Dendritic cell treated with granulocyte-macrophage colony-stimulating factor and Interleukin-4, amounts not matched to agents 40 ng/mL and 50 ng/mL, for 4 days (primary cell): ENCODE measurements at regions not wholly inside any gene's neighbourhood (a gene's known extent, or its start where the extent isn't known, plus 50 kb on each side); places are given as distances from the start of the nearest gene placed in this dataset.
"Not testable (repeated sequence)": the region's sequence is repeated elsewhere in the genome, so short reads cannot be mapped to it uniquely, and the experiment has no call there.

Experiments
- H3K27ac Mint-ChIP-seq: one replicate; pipeline ENCODE4 v1.8.0; 2022; ENCODE audit warnings: mild to moderate bottlenecking, mixed read lengths
- H3K27me3 Mint-ChIP-seq: one replicate; pipeline ENCODE4 v1.8.0; 2022; ENCODE audit warnings: mild to moderate bottlenecking, mixed read lengths
- H3K36me3 Mint-ChIP-seq: one replicate; pipeline ENCODE4 v1.8.0; 2022; ENCODE audit warnings: low read depth, mixed read lengths
- H3K4me1 Mint-ChIP-seq: one replicate; pipeline ENCODE4 v1.8.0; 2022; ENCODE audit warnings: low read depth, mixed read lengths
- H3K4me3 Mint-ChIP-seq: one replicate; pipeline ENCODE4 v1.8.0; 2022; ENCODE audit warnings: mild to moderate bottlenecking, moderate library complexity, mixed read lengths
- H3K9me3 Mint-ChIP-seq: one replicate; pipeline ENCODE4 v1.8.0; 2022; ENCODE audit warnings: mixed read lengths
- intact Hi-C: fragments of 100-400 bp; cut with micrococcal nuclease; formaldehyde crosslinking; loops from one replicate; pipeline ENCODE4 v1.15.0; 2022

- H3K27ac Mint-ChIP-seq: no peak overlapping the region
- intact Hi-C loops: no loop called here
- H3K36me3 Mint-ChIP-seq: no peaks in the 10 kb centered on the region
- peaks cover 11% of the 10 kb centered on the region for H3K9me3 Mint-ChIP-seq
- H3K27me3 Mint-ChIP-seq: no peaks in the 10 kb centered on the region
- no peak overlapping the region for H3K4me3 Mint-ChIP-seq
- no peaks in the 10 kb centered on the region for H3K4me1 Mint-ChIP-seq
Measured at GRCh38 chrY:10627116-10627515, 1099.4 kb downstream of the TSPY10 start.

DNA sequence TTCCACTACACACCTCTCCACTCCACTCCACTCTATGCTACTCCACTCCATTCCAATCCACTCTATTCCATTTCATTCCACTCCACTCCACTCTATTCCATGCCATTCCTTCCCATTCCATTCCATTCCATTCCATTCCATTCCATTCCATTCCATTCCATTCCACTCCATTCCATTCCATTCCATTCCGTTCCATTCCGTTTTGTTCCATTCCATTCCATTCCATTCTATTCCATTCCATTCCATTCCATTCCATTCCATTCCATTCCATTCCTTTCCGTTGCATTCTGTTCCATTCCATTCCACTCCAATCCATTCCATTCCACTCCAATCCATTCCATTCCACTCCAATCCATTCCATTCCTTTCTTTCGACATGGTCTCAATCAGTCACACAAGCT, 1121.1 kb downstream of the TSPY10 start:
- intact Hi-C loops, H3K27ac Mint-ChIP-seq, H3K27me3 Mint-ChIP-seq, H3K36me3 Mint-ChIP-seq, H3K4me1 Mint-ChIP-seq, H3K4me3 Mint-ChIP-seq: not testable (repeated sequence)
- peaks cover 30% of the 10 kb centered on the region for H3K9me3 Mint-ChIP-seq

DNA sequence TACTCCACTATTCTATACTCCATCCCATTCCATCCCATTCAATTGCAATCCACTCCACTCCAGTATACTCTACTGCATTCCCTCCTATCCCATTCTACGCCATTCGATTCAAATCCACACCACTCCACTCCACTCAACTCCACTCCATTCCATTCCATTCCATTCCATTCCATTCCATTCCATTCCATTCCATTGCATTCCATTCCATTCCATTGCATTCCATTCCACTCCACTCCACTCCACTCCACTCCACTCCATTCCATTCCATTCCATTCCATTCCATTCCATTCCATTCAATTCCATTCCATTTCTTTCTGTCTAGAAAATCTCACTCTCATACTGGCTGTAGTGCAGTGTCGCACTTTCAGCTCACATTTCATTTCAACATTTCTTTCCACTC, 1129.4 kb downstream of the TSPY10 start:
- H3K4me3 Mint-ChIP-seq, intact Hi-C loops, H3K9me3 Mint-ChIP-seq, H3K27me3 Mint-ChIP-seq, H3K27ac Mint-ChIP-seq, H3K4me1 Mint-ChIP-seq, H3K36me3 Mint-ChIP-seq: not testable (repeated sequence)

DNA sequence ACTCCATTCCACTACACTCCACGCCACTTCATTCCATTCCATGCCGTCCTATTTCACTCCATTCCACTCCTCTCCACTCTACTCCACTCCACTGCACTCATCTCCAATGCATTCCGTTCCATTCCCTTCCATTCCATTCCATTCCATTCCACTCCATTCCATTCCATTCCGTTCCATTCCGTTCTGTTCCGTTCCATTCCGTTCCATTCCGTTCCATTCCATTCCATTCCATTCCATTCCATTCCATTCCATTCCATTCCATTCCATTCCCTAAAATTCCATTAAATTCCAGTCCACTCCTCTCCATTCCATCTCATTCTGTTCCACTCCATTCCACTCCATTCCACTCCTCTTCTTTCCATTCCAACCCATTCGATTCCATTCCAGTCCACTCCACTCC, 1139.1 kb downstream of the TSPY10 start:
- Mint-ChIP-seq H3K9me3 (peaks cover 52% of the 10 kb centered on the region), H3K4me1 (no peaks in the 10 kb centered on the region), H3K36me3 (no peaks in the 10 kb centered on the region), H3K4me3 (no peak overlapping the region), H3K27ac (no peak overlapping the region), H3K27me3 (no peaks in the 10 kb centered on the region)
- intact Hi-C loops: no loop called here

DNA sequence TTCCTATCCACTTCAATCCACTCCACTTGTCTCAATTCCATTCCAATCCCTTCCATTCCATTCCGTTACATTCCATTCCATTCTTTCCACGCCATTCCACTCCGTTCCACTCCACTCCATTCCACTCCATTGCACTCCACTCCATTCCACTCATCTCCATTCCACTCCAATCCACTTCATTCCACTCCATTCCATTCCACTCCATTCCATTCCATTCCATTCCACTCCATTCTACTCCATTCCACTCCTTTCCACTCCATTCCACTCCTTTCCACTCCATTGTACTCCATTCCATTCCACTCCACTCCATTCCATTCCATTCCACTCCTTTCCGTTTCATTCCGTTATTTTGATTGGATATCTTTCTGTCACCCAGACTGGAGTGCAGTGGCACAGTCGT, 1158.7 kb downstream of the TSPY10 start:
- peaks cover 94% of the 10 kb centered on the region for H3K9me3 Mint-ChIP-seq
- H3K4me1 Mint-ChIP-seq: no peaks in the 10 kb centered on the region
- no peak overlapping the region for H3K4me3 Mint-ChIP-seq

More for the DNA sequence above, 1158.7 kb downstream of the TSPY10 start:
- Mint-ChIP-seq H3K27ac (no peak overlapping the region), H3K36me3 (no peaks in the 10 kb centered on the region), H3K27me3 (no peaks in the 10 kb centered on the region)
- intact Hi-C loops: no loop called here
